Mesendoderm (in vitro differentiated cells): ENCODE measurements at regions not wholly inside any gene's neighbourhood (a gene's known extent, or its start where the extent isn't known, plus 50 kb on each side); places are given as distances from the start of the nearest gene placed in this dataset.
"Not testable (repeated sequence)": the region's sequence is repeated elsewhere in the genome, so short reads cannot be mapped to it uniquely, and the experiment has no call there.

Experiments used
- DNase-seq: peaks from one replicate; pipeline ENCODE4 v3.0.0; 2013
- H2AK5ac ChIP-seq: 2 replicates; pipeline ENCODE4 v1.6.1; 2013; ENCODE audit warnings: low read length, inconsistent platforms
- H2BK120ac ChIP-seq: 2 replicates; pipeline ENCODE4 v1.6.1; 2013; ENCODE audit warnings: low read depth, mild to moderate bottlenecking, low read length, moderate library complexity, mixed read lengths
- H2BK15ac ChIP-seq: replicated peaks from 2 replicates; pipeline ENCODE4 v1.6.1; 2013; ENCODE audit warnings: low read depth, mild to moderate bottlenecking, moderate library complexity
- H2BK5ac ChIP-seq: 2 replicates; pipeline ENCODE4 v1.6.1; 2013; ENCODE audit warnings: low read length, inconsistent platforms
- H3K18ac ChIP-seq: 2 replicates; pipeline ENCODE4 v1.6.1; 2013; ENCODE audit warnings: mild to moderate bottlenecking, low read length, mixed read lengths
- H3K23ac ChIP-seq: one replicate; pipeline ENCODE4 v1.6.1; 2013; ENCODE audit warnings: low read length
- H3K27ac ChIP-seq: 2 replicates; pipeline ENCODE4 v1.5.1; 2013; ENCODE audit warnings: low read depth, mild to moderate bottlenecking, inconsistent platforms, low read length, moderate library complexity
- H3K27me3 ChIP-seq: 2 replicates; pipeline ENCODE4 v1.6.1; 2013; ENCODE audit warnings: low read length, control low read depth, mild to moderate bottlenecking, inconsistent platforms; ENCODE audit not compliant: insufficient read depth, poor library complexity
- H3K36me3 ChIP-seq: 2 replicates; pipeline ENCODE4 v1.6.1; 2013; ENCODE audit warnings: low read length, inconsistent platforms; ENCODE audit not compliant: control insufficient read depth, insufficient read depth
- H3K4ac ChIP-seq: one replicate; pipeline ENCODE4 v1.6.1; 2013; ENCODE audit warnings: low read depth, mild to moderate bottlenecking, low read length, moderate library complexity
- H3K4me1 ChIP-seq: 2 replicates; pipeline ENCODE4 v1.6.1; 2013; ENCODE audit warnings: low read depth, low read length, inconsistent platforms; ENCODE audit not compliant: control insufficient read depth
- H3K4me2 ChIP-seq: 2 replicates; pipeline ENCODE4 v1.6.1; 2013; ENCODE audit warnings: low read length
- H3K4me3 ChIP-seq: 2 replicates; pipeline ENCODE4 v1.5.1; 2013; ENCODE audit warnings: mild to moderate bottlenecking, low read length
- H3K56ac ChIP-seq: one replicate; pipeline ENCODE4 v1.6.1; 2013; ENCODE audit warnings: low read length
- H3K79me1 ChIP-seq: 2 replicates; pipeline ENCODE4 v1.6.1; 2013; ENCODE audit warnings: low read length, inconsistent platforms
- H3K79me2 ChIP-seq: 2 replicates; pipeline ENCODE4 v1.6.1; 2013; ENCODE audit warnings: mild to moderate bottlenecking, low read length; ENCODE audit not compliant: control insufficient read depth, insufficient read depth
- H3K9ac ChIP-seq: 2 replicates; pipeline ENCODE4 v1.6.1; 2013; ENCODE audit warnings: low read length, inconsistent platforms
- H4K5ac ChIP-seq: one replicate; pipeline ENCODE4 v1.6.1; 2013; ENCODE audit warnings: low read length
- H4K8ac ChIP-seq: one replicate; pipeline ENCODE4 v1.6.1; 2013; ENCODE audit warnings: low read depth, mild to moderate bottlenecking, control low read depth, low read length, moderate library complexity
- WGBS: extraction: QIAGEN DNeasy Blood & Tissue Kit; methylation state at CpG from one replicate; pipeline ENCODE4 v1.1.7; 2013; ENCODE audit warnings: low lambda C conversion rate, missing lambda C conversion rate; ENCODE audit not compliant: insufficient coverage; ENCODE audit errors: extremely low coverage; 5-methylcytosine and 5-hydroxymethylcytosine counted together

GRCh38 chr14:58744801-58745394, 107.1 kb downstream of the DACT1 start:
- Histone ChIP-seq H2BK5ac (no peak overlapping the region), H3K27ac (no peak overlapping the region), H3K4me3 (no peak overlapping the region), H4K5ac (no peak overlapping the region), H3K18ac (no peak overlapping the region), H4K8ac (no peak overlapping the region), H3K4me2 (no peak overlapping the region), H3K79me2 (no peaks in the 10 kb centered on the region), H3K23ac (no peak overlapping the region), H3K36me3 (no peaks in the 10 kb centered on the region), H3K9ac (no peak overlapping the region), H3K27me3 (no peaks in the 10 kb centered on the region), H2BK120ac (no peak overlapping the region), H3K79me1 (no peaks in the 10 kb centered on the region), H2BK15ac (no peak overlapping the region), H3K4ac (no peak overlapping the region), H3K4me1 (no peaks in the 10 kb centered on the region), H2AK5ac (no peak overlapping the region), H3K56ac (no peak overlapping the region)
- WGBS: no CpG with 5 or more reads among the region's 5 CpGs
- DNase-seq: peak; percentile 6

- Histone ChIP-seq H2AK5ac (no peak overlapping the region), H3K27me3 (no peaks in the 10 kb centered on the region), H3K9ac (no peak overlapping the region), H3K23ac (no peak overlapping the region), H2BK15ac (no peak overlapping the region), H3K18ac (no peak overlapping the region), H3K79me2 (no peaks in the 10 kb centered on the region), H3K4me2 (no peak overlapping the region), H3K4me3 (no peak overlapping the region), H3K56ac (no peak overlapping the region), H3K36me3 (no peaks in the 10 kb centered on the region), H2BK120ac (no peak overlapping the region), H4K5ac (no peak overlapping the region), H2BK5ac (no peak overlapping the region), H3K79me1 (no peaks in the 10 kb centered on the region), H3K27ac (no peak overlapping the region), H3K4ac (no peak overlapping the region), H3K4me1 (no peaks in the 10 kb centered on the region), H4K8ac (no peak overlapping the region)
- DNase-seq: no peak
- no CpG with 5 or more reads among the region's 1 CpG for WGBS
These were observed 108.5 kb downstream of the DACT1 start for GRCh38 chr14:58746261-58746660.

- Histone ChIP-seq H3K23ac (no peak overlapping the region), H3K79me2 (no peaks in the 10 kb centered on the region), H3K9ac (no peak overlapping the region), H2BK120ac (no peak overlapping the region), H3K79me1 (no peaks in the 10 kb centered on the region), H4K5ac (no peak overlapping the region), H3K27ac (no peak overlapping the region), H3K4me3 (no peak overlapping the region), H3K4me1 (no peaks in the 10 kb centered on the region), H3K18ac (no peak overlapping the region), H2BK15ac (no peak overlapping the region), H3K27me3 (no peaks in the 10 kb centered on the region), H2AK5ac (no peak overlapping the region), H3K56ac (no peak overlapping the region), H3K4me2 (no peak overlapping the region), H4K8ac (no peak overlapping the region), H2BK5ac (no peak overlapping the region), H3K4ac (no peak overlapping the region), H3K36me3 (no peaks in the 10 kb centered on the region)
- DNase-seq: no peak
- no CpG with 5 or more reads among the region's 3 CpGs for WGBS
These were observed 108.9 kb downstream of the DACT1 start for GRCh38 chr14:58746701-58747100.

- Histone ChIP-seq H3K36me3 (no peaks in the 10 kb centered on the region), H4K8ac (no peak overlapping the region), H3K27ac (no peak overlapping the region), H3K4me2 (no peak overlapping the region), H3K27me3 (no peaks in the 10 kb centered on the region), H3K23ac (no peak overlapping the region), H2BK120ac (no peak overlapping the region), H3K9ac (no peak overlapping the region), H3K56ac (no peak overlapping the region), H2AK5ac (no peak overlapping the region), H2BK15ac (no peak overlapping the region), H3K79me1 (no peaks in the 10 kb centered on the region), H3K4me3 (no peak overlapping the region), H3K18ac (no peak overlapping the region), H2BK5ac (no peak overlapping the region), H3K4ac (no peak overlapping the region), H4K5ac (no peak overlapping the region), H3K4me1 (no peaks in the 10 kb centered on the region), H3K79me2 (no peaks in the 10 kb centered on the region)
- DNase-seq: no peak
- WGBS: no CpG with 5 or more reads among the region's 7 CpGs
These were observed 109.4 kb downstream of the DACT1 start for GRCh38 chr14:58747181-58747580.

- H3K23ac ChIP-seq, H2AK5ac ChIP-seq, H3K56ac ChIP-seq, H3K4me3 ChIP-seq, H2BK120ac ChIP-seq, H2BK5ac ChIP-seq, H4K5ac ChIP-seq, H3K36me3 ChIP-seq, H3K79me1 ChIP-seq, DNase-seq, H4K8ac ChIP-seq, H3K79me2 ChIP-seq, H3K27me3 ChIP-seq, H3K27ac ChIP-seq, H3K4me1 ChIP-seq, H3K9ac ChIP-seq, H2BK15ac ChIP-seq, H3K4ac ChIP-seq, H3K18ac ChIP-seq, H3K4me2 ChIP-seq: not testable (repeated sequence)
- WGBS: no CpG with 5 or more reads among the region's 8 CpGs
These were observed 110.5 kb downstream of the DACT1 start for GRCh38 chr14:58748251-58748650.

- Histone ChIP-seq H3K27me3 (no peaks in the 10 kb centered on the region), H3K23ac (no peak overlapping the region), H3K79me1 (no peaks in the 10 kb centered on the region), H3K27ac (no peak overlapping the region), H3K79me2 (no peaks in the 10 kb centered on the region), H2BK5ac (no peak overlapping the region), H2BK120ac (no peak overlapping the region), H3K4me3 (no peak overlapping the region), H3K18ac (no peak overlapping the region), H3K4ac (no peak overlapping the region), H2BK15ac (no peak overlapping the region), H3K36me3 (no peaks in the 10 kb centered on the region), H3K9ac (no peak overlapping the region), H3K4me1 (no peaks in the 10 kb centered on the region), H3K56ac (no peak overlapping the region), H3K4me2 (no peak overlapping the region), H4K5ac (no peak overlapping the region), H2AK5ac (no peak overlapping the region), H4K8ac (no peak overlapping the region)
- no CpG with 5 or more reads among the region's 5 CpGs for WGBS
- DNase-seq: no peak
These were observed 111.4 kb downstream of the DACT1 start for GRCh38 chr14:58749066-58749669.
